Activated effector memory CD4-positive, alpha-beta T cell treated with Interleukin-2 at 50 U/mL for 16 hours (primary cell): ENCODE measurements at regions not wholly inside any gene's neighbourhood (a gene's known extent, or its start where the extent isn't known, plus 50 kb on each side); places are given as distances from the start of the nearest gene placed in this dataset.
"Not testable (repeated sequence)": the region's sequence is repeated elsewhere in the genome, so short reads cannot be mapped to it uniquely, and the experiment has no call there.

Source experiments
- DNase-seq: peaks from one replicate; pipeline ENCODE4 v3.0.0-alpha.2; 2020

GRCh38 chr12:131611416-131612091 lies 99.3 kb upstream of the SFSWAP start:
- no peak for DNase-seq

- no peak for DNase-seq
Observed at GRCh38 chr12:131612092-131612755, 98.7 kb upstream of the SFSWAP start.

- DNase-seq, result no peak
Observed at GRCh38 chr12:131613186-131613585, 97.7 kb upstream of the SFSWAP start.

GRCh38 chr12:131613678-131614077 lies 97.2 kb upstream of the SFSWAP start:
- DNase-seq, result no peak

GRCh38 chr12:131615326-131616042 lies 95.4 kb upstream of the SFSWAP start:
- DNase-seq, result no peak

GRCh38 chr12:131616043-131616700 lies 94.7 kb upstream of the SFSWAP start:
- DNase-seq, result no peak

GRCh38 chr12:131616738-131617137 lies 94.2 kb upstream of the SFSWAP start:
- no peak for DNase-seq

GRCh38 chr12:131617179-131617578 lies 93.7 kb upstream of the SFSWAP start:
- no peak for DNase-seq

- DNase-seq, result no peak
Observed at GRCh38 chr12:131617596-131618302, 93.1 kb upstream of the SFSWAP start.

GRCh38 chr12:131618303-131618658 lies 92.6 kb upstream of the SFSWAP start:
- no peak for DNase-seq

GRCh38 chr12:131618701-131619100 lies 92.2 kb upstream of the SFSWAP start:
- DNase-seq, result no peak

- no peak for DNase-seq
Observed at GRCh38 chr12:131619106-131619642, 91.7 kb upstream of the SFSWAP start.

GRCh38 chr12:131619736-131620506 lies 91.0 kb upstream of the SFSWAP start:
- DNase-seq, result no peak

GRCh38 chr12:131620520-131620919 lies 90.4 kb upstream of the SFSWAP start:
- DNase-seq, result no peak

- DNase-seq, result no peak
Observed at GRCh38 chr12:131620946-131621681, 89.8 kb upstream of the SFSWAP start.

- no peak for DNase-seq
Observed at GRCh38 chr12:131621701-131622421, 89.0 kb upstream of the SFSWAP start.

- no peak for DNase-seq
Observed at GRCh38 chr12:131622422-131622955, 88.4 kb upstream of the SFSWAP start.

- not testable (repeated sequence) for DNase-seq
Observed at GRCh38 chr12:131623404-131624368, 87.2 kb upstream of the SFSWAP start.

- DNase-seq, result not testable (repeated sequence)
Observed at GRCh38 chr12:131624369-131624739, 86.5 kb upstream of the SFSWAP start.
